Epithelial cell of proximal tubule (primary cell): ENCODE measurements at regions not wholly inside any gene's neighbourhood (a gene's known extent, or its start where the extent isn't known, plus 50 kb on each side); places are given as distances from the start of the nearest gene placed in this dataset.

Experiments
- DNase-seq: peaks from one replicate; pipeline ENCODE4 v3.0.0-alpha.2; 2011; ENCODE audit warnings: low read depth
- H3K4me3 ChIP-seq: 2 replicates; pipeline ENCODE4 v1.5.1; 2011; ENCODE audit warnings: low read depth, mild to moderate bottlenecking, low read length
- TF ChIP-seq, protein P1 (sequence below): conservative IDR thresholded peaks from 2 replicates; pipeline ENCODE4 v1.5.1; 2012; ENCODE audit warnings: low read depth, mild to moderate bottlenecking, low read length

DNA sequence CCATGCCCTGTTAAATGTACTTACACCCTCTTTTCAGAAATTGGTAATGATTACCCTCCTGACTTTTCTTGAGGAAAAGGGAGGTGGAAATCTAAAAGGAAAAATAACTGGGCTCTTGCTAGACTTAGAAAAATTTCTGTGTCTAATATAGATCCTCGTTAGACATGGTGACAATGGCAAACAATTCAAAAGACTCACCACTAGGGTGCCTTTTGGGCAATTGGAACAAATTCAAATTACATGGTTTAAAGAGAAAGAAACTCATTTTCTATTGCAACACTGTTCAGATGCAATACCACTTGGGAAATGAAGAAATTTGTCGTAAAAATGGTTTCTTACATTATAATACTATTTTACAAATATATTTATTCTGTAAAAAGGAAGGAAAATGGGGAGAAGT is 950.1 kb downstream of the GRM8 start:
- H3K4me3 ChIP-seq: no peak overlapping the region
- no peak for DNase-seq
- TF ChIP-seq, protein P1, sequence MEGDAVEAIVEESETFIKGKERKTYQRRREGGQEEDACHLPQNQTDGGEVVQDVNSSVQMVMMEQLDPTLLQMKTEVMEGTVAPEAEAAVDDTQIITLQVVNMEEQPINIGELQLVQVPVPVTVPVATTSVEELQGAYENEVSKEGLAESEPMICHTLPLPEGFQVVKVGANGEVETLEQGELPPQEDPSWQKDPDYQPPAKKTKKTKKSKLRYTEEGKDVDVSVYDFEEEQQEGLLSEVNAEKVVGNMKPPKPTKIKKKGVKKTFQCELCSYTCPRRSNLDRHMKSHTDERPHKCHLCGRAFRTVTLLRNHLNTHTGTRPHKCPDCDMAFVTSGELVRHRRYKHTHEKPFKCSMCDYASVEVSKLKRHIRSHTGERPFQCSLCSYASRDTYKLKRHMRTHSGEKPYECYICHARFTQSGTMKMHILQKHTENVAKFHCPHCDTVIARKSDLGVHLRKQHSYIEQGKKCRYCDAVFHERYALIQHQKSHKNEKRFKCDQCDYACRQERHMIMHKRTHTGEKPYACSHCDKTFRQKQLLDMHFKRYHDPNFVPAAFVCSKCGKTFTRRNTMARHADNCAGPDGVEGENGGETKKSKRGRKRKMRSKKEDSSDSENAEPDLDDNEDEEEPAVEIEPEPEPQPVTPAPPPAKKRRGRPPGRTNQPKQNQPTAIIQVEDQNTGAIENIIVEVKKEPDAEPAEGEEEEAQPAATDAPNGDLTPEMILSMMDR: no peak

DNA sequence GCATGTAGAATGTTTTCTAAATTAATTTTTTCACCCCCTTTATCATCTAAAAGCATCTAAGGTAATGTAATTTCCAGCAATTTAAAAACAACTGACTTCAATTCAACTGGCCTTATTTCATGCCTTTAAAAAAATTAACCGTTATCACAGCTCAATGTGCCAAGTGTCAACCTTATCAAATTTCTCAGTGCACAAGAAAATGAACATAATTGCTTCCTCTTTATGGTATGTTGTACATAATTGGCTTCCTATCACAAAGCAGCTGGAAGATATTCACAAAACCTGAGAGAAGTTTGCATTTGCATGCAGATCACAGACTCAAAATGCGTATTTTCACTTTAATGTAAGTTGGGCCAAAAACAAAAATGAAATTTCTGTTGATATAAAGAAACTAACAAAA is 966.4 kb downstream of the GRM8 start:
- TF ChIP-seq, protein P1: no peak
- DNase-seq: no peak
- no peak overlapping the region for H3K4me3 ChIP-seq

DNA sequence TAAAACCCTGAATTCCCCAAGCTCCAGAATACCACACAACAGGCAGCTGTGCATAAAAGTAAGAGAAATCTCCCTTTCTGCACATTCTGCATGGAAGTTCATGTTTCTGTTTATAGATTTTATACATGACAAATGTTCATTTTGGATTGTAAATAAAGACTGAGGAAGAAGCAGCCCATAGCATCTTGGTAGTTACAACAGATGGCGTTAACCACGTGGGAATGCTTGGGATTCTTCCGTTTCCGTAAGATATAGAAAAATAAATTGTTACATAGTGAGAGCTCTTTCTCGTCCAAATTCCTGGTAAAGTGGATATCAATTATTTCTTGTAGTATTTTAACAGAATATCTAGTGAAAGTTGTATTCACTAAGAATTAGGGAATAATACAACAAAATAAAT is 1016.5 kb downstream of the GRM8 start:
- no peak for DNase-seq
- TF ChIP-seq, protein P1: no peak
- H3K4me3 ChIP-seq: no peak overlapping the region

DNA sequence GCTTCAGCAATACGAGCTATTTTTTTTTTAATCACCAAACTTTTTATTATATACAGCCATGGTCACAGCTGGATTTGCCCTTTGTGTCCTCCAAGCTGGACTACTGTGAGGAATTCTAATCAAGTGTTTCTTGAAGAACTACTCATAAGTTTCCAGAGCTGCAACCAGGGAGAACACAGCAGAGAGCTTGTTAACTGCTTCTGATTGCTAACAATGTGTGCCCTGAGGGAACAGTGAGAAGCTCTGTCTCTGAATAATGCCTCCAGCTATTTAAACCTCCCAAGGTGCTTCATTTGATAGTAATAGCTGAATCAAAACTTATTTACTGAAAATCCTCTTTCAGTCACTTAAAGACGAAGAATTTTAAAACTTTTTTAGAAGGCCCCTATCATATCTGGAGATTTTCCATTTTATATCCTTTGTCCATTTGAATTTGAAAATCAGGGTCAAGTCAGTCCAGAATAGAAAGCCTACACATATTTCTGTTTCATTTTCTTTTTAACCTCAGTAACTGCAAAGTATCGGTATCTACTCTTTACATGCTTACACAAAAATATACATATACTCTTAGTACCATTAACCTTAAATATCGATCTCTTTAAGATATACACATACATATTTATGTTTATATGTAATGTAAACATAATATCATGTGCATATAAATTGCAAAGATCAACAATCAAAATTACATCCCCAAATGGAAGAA is 1024.2 kb downstream of the GRM8 start:
- DNase-seq: no peak
- TF ChIP-seq, protein P1: no peak
- no peak overlapping the region for H3K4me3 ChIP-seq

DNA sequence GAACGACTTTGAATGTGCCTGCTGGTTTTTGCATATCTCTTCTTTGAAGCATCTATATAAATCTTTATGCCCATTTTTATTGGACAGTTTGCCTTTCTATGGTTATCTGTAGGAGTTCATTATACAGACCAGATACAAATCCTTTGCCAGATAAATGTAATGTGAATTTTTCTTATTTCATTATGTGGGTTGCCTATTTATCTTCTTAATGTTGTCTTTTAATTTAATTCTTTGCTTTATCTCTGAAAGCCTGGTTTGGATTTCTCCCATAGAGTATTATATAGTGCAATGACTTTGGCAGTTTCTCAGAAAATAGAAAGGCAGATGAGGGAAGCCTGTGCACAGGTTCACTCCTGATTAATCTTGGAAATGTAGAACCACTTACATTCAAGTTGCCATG is 1025.1 kb downstream of the GRM8 start:
- DNase-seq: no peak
- TF ChIP-seq, protein P1: no peak
- H3K4me3 ChIP-seq: no peak overlapping the region

DNA sequence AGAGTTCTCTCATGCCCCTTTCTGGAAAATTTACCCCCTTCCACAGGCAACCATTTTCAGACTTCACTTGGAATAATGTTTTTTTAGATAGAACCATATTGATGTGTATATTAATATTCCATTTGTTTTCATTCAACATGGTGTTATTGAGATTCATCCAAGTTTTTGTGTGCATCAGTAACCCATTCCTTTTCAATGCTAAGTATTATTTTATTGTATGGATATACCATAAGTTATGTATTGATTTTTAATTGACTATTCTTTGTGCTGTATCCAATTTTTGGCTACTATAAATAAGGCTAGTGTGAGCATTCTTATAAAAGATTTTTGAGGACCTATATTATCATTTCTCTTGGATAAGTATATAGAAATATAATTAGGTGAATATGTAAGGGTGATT is 1025.7 kb downstream of the GRM8 start:
- TF ChIP-seq, protein P1: no peak
- no peak overlapping the region for H3K4me3 ChIP-seq
- DNase-seq: no peak

DNA sequence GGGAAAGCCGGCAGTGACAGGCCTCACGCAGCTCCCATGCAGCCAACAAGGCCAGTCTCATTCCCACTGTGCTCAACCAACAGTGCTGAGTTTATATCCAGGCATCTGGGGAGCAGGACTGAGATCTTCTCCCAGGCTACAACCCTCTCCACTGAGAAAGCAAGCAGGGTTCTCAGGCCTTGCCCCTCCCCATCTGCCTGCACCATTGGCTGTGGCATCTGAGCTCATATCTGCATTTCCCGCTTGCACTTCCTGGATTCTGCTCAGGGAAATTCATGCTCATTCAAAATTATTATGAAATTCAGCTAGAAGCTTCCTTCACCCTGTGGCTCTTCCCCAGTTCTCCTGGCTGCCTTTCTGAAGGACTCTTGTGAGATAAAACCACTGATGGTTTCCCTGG is 1029.0 kb downstream of the GRM8 start:
- TF ChIP-seq, protein P1: no peak
- DNase-seq: no peak
- no peak overlapping the region for H3K4me3 ChIP-seq
